GM21528 (cell line): ENCODE measurements at regions not wholly inside any gene's neighbourhood (a gene's known extent, or its start where the extent isn't known, plus 50 kb on each side); places are given as distances from the start of the nearest gene placed in this dataset.
"Not testable (repeated sequence)": the region's sequence is repeated elsewhere in the genome, so short reads cannot be mapped to it uniquely, and the experiment has no call there.

ENCODE experiments used
- ATAC-seq: cut with Tn5 transposase; IDR thresholded peaks from one replicate; pipeline ENCODE4 v1.9.1; 2021; ENCODE audit warnings: mild to moderate bottlenecking, moderate library complexity; ENCODE audit not compliant: unreplicated experiment, low FRiP score

DNA sequence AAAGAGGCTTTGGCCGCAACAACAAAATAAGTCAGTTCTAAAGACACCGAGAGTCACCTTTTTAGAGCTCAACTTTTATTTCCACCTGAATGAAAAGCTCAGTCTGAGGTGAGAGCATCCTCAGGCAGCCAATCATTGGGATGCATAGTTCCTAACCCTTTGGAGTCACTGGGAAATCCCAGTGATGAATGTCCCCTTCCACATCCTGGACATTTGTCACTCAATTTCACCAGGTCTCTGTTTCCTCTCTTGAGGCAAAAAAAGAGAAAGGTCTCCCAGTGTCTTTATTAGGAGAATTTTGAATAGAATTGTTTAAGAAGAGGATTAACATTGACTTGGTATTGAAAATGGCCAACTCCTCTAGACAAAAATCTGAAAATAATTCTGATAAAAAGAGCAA lies 137.5 kb upstream of the SPRED1 start:
- no peak for ATAC-seq

DNA sequence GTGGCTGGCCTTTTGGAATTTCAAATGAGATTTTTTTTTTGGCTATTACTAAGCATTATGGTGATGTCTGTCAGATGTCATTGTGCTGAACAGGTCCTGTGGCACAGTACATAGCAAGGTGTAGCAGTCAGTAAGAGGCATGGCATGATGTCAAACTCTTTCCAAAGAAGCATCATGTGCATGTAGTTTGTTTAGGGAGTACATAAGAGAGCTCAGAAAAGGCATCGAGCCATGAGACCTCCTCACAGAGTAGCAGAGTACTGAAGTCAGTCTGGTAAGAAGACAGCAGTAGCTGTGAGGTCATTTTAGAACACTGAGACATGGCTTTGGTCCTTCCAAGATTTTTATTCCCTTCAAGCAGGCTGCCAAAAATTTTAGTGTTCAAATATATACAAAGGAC lies 134.9 kb upstream of the SPRED1 start:
- ATAC-seq: no peak

DNA sequence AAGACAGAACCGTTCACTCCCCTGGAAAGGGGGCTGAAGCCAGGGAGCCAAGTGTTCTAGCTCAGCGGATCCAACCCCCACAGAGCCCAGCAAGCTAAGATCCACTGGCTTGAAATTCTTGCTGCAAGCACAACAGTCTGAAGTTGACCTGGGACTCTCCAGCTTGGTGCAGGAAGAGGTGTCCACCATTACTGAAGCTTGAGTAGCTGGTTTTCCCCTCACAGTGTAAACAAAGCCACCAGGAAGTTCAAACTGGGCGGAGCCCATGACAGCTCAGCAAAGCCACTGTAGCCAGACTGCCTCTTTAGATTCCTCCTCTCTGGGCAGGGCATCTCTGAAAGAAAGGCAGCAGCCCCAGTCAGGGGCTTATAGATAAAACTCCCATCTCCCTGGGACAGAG lies 132.8 kb upstream of the SPRED1 start:
- ATAC-seq: not testable (repeated sequence)

DNA sequence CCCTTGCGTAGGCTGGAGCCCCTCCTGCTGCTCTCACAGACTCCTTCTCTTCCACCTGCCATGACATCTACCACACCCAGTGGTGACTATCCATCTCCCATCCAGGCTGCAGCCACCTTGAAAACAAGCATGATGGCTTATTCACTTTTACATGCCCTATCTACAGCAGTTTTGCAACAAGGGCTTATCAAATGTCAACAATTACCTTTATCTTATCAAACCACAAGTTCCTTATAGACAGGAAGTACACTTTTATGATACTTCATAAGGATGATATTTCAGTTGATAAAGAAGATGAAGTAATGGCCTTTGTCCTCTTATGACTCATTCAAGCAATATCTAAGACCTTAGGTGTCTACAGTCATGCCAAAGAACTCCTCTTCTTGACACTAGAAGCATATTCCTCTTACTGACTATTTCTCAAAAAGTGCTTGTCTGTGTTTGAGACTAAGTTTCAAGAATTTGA lies 125.3 kb upstream of the SPRED1 start:
- ATAC-seq: no peak

DNA sequence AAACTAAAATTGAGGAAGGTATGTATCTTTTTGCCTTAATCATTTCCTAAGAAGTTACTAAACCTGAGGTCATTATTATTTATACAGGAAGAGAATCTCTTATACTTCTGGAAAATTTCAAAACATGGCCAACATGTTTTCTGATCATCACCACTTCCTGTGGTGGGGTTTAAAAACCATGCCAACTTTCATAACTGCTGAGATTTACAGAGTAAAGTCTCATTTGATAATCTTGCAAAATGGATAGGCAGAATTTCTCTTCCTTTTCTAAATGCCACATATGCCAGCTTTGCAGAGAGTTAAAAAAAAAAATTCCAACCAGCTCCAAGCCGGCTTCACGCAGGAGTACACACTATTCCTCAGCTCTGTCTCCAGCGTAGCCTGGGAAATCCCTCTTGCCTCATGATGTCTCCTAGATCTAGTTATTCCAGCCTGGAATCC lies 124.3 kb upstream of the SPRED1 start:
- ATAC-seq: no peak

DNA sequence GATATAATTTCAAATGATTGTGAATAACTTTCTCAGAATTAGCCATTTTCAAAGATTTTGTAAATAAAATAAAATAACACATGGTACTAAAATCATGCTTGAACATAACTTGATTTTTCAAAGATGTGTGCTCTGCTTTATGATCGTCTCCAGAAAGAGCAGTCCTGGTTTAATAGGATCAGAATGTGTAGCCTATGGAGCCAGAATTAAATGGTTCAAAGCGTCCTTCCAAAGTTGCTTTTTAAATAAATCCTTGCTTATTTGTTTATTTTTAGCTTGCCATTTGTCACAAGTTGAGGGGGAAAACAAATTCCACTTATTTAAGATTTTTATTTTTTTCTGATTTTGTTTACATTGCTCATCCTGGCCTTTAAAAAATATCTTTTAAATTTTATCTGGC lies 123.7 kb upstream of the SPRED1 start:
- no peak for ATAC-seq

DNA sequence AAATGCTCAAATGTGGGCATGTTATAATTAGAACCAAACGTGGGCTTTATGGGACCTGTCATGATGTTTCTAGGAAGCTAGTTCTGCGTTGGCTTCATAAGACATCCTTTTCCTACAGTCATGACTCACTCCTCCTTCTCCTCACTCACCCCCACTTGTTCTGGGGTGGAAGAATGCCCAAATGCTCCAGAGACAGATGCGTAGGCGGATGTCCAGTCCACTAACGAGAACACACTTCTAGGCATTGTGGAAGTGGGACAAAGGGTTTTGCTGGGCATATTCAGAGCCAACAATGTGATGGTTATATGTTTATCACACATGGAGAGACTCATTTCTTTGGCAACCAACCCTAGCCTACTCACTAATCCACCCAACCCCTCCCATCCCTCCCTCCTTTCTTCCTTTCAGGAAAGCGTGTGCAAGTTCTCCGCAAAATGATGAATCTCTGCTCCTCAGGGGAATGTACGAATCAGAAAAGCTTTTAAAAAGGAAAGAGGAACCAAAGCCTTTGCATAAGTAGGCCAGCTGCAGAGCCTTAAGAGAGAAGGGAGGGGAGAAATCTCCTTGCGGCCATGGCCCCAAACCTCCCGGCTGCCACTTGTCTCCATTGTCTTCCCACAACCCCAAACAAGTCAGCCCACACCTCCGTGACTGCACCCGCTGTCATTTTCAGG lies 123.0 kb upstream of the SPRED1 start:
- ATAC-seq: peak; percentile 83

DNA sequence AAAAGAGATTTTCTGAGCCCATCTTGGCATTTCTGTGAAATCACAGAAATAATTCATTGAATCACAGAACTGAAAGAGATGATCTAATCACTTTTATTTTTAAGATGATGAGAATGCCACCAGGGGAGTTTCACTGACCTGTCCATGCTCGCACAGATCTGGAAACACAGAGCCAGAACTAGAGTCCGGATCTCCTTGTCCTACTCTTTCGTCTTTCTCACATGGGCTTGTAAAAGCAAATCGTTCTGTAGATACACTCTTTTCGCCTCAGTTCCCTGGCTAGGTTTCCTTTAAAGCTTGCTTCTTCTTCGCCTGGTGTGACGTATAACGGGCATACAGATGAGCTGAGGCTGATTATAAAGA lies 122.5 kb upstream of the SPRED1 start:
- peak; percentile 43 for ATAC-seq

DNA sequence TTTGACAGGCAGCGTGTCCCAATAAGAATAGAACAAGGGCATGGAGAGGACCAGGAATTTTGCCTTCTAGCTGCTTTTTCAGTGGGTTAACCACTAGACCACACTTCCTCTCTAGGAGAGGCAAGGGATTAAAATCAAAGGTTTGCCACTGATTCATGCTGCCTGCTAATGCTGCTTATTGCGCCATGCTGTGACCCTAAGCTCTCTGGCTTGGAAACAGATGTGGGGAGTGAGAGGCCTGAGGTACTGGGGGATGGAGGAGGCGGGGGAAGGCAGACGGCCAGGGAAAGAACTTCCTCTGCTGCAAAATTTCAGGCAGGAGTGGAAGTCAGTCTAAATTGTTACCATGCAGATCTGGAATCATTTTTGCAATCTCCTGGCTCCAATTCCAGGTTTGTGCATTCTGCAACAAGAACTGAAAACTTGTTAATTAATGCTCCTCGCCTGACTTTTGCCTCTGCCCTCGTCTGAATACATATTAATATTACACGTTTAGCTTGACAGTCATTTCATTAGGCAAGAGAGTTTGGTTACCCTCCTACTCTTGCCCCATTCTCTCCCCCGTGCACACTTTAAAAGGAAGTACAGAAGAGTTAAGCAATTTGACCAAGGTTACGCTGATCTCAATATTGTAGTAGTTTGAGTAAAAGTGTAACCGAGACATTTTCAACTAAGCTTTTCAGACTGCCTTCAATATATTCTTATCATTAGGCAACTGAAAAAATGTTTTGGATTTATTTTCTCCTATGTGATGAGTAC lies 121.7 kb upstream of the SPRED1 start:
- no peak for ATAC-seq

DNA sequence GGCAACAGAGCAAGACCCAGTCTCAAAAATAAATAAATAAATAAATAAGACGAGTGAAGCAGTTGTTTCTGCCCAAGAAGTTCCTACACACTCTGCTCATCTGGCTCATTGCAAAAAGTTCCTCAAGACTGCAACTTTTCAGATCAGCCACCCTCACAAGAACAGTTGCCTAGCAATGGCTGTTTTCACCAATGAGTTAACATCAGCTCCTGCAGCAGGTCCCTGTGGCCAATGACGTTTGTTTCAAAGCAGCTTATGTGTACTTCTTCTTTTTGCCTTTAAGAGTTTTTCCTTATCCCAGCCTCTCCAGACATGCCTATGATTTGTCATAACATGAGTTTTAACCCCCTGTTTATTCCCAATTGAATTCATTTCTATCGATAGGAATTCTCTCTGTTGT lies 118.4 kb upstream of the SPRED1 start:
- no peak for ATAC-seq

DNA sequence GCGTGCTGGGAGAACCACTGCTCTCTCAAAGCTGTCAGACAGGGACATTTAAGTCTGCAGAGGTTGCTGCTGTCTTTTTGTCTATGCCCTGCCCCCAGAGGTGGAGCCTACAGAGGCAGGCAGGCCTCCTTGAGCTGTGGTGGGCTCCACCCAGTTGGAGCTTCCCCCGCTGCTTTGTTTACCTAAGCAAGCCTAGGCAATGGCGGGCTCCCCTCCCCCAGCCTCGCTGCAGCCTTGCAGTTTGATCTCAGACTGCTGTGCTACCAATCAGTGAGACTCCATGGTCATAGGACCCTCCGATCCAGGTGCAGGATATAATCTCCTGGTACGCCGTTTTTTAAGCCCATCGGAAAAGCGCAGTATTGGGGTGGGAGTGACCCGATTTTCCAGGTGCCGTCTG lies 110.4 kb upstream of the SPRED1 start:
- not testable (repeated sequence) for ATAC-seq

DNA sequence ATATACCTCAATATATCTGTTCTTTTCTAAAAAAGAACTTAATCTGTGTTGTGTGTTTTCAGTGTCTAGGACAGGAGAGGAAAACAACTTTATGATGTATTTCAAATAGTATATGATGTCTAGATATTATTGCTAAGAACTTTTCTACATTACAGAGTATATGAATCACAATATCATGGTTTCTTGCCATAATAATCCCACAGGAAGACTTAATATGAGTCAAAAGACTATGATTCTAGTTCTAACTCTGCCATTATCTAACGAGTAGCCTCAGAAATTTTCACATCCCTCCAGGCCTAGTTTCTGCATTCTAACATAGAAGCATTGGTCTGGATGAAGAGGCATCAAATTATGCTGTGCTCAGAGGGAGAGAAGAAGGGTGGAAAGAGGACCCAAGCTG lies 107.7 kb upstream of the SPRED1 start:
- no peak for ATAC-seq

DNA sequence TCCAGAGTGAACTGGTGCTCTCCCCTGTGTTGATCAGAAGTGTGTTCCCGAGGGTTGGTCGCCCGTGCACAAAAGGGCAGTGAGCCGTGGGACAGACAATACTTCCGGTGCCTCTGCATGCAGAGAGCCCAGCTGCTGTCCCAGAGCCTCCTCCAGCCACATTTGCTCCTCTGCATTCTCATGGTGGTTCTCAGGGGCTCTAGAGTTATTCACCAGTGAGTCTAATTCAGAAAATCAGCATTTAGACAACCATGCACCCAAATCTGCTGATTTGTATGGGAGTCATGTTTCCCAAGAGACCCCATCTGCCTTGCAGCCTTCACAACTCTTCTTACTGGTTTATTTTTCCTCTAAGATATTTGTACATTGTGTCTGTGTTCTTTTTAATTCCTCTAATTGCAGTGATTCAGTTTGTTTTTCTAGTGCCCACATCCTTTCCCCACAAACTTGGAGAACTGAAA lies 107.0 kb upstream of the SPRED1 start:
- no peak for ATAC-seq

DNA sequence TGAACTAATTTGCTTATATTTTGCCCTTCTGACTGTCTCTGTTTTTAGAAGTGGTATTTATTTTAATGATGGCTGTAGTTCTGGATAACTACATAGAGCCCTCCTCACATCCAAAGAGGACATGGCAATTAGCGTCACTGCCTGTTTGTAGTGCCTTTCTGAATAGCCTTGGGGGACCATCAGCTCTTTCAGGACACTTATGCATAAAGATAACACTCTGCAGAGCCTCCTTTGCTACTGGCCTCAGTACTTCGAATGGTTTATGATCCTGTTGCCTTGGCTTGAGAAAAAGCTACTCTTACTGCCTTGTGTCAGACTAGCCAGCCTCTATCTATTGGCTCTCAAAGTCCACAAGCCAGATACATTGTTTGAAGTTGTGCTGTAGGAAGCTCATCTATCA lies 105.4 kb upstream of the SPRED1 start:
- ATAC-seq: no peak

DNA sequence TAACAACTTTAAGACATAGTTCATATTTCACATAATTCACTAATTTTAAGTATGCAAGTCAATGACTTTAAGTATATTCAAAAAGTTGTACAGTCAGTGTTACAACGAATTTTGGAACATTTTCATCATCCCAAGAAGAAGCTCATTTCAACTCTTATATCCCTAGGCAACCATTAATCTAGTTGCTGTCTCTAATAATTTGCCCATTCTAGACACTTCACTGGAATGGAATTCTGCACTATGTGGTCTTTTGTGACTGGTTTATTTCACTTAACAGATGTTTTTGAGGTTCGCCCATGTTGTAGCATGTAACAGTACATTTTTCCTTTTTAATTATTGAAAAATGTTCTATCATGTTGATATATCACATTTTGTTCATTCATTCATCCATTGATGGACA lies 104.2 kb upstream of the SPRED1 start:
- ATAC-seq: no peak

DNA sequence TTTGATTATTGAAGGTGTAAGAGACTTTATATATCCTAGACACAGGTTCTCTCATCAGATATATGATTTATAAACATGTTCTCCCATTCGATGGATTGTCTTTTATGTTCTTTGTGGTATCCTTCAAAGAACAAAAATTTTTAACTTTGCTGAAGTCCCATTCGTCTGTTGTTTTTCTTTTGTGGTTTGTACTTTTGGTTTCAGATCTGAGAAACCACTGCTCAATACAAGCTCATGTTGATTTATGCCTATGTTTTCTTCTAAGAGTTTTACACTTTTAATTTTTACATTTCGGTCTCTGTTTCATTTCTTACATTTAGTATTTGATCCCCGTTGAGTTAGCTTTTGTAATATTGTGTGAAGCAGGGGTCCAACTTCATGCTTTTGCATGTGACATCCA lies 103.3 kb upstream of the SPRED1 start:
- ATAC-seq: no peak

DNA sequence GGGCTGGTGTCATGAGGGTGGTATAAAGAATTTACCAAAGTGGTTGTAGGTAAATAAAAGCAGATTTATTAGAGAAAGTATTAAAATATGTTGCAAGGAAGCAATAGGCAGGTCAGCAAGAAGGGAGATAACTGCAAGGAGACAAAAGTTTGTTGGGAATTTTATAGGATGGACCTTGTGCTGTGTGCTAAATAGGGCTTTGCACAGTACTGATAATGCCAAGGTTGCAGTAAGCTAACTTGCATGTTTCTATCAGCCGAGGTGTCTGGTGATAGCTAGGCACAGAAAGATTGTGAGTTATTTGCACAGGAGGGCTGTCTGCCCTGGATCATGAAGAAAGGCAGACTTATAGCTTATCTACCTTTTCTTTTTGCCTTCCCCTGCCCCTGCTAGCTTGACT lies 102.5 kb upstream of the SPRED1 start:
- ATAC-seq: no peak

DNA sequence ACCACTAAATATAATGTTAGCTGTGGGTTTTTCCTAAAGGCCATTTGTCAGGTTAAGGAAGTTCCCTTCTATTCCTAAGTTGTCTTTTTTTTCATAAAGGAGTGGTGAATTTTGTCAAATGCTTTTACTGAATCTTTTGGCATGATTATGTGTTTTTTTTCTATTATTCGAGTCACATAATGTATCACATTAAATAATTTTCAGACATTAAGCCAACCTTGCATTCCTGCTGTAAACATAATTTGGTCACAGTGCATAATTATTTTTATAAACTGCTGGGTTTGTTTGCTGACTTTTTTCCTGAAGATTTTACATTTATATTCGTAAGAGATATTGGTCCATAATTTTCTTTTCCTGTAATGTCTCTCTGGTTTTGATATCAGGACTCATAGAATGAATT lies 101.8 kb upstream of the SPRED1 start:
- no peak for ATAC-seq

DNA sequence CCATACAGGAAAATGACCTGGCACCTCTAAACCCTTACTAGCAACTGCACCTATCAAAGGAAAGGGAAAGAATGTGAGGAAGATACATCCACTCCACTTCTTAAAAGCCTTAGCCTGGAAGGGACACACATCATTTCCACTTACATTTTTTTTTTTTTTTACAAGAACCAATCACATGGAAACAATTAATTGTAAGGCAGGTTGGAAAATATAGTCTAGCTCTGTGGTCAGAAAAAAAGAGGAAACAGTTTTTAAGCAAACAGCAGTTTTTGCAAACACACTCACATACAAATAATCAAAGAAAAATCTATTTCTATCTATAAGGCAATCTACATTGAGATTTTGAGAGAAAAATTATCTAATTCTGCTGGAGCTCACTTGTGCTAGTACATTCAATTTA lies 98.9 kb upstream of the SPRED1 start:
- no peak for ATAC-seq

DNA sequence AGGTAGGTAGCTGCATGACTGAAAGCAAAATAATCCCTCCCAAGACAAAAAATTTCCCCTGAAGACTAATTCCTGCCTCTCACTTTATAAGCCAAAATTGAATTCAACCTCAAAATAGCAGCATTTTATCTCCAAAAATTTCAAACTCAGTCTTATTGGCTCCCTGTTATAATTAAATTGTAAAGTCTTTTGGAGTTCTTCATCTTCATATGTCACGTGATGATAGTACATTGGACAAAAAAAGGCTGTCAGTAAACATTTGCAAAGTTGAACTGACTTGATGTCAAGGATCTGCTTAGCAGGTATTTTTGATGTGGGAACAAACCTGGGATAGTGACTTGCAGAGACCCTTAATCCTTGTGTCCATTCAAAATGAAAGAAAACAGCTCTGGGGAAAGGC lies 98.4 kb upstream of the SPRED1 start:
- ATAC-seq: no peak

DNA sequence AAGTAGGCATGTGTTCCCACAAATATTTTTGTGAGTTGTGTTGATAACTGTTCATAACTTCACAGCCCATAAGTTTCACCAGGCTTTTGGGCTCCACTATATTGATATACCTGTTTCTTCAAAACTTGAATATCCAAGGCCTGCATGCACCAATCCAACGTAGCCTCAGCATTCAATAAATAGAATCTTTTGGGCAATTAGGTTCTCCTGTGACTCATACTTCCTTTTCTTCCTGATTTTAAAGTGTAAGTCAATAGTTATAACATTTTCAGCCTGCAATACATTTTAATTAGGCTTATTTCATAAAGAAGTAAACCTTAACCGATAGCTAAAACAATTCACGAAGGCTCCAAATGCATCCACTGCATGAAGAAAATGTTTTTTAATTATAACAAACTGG lies 97.8 kb upstream of the SPRED1 start:
- ATAC-seq: no peak

DNA sequence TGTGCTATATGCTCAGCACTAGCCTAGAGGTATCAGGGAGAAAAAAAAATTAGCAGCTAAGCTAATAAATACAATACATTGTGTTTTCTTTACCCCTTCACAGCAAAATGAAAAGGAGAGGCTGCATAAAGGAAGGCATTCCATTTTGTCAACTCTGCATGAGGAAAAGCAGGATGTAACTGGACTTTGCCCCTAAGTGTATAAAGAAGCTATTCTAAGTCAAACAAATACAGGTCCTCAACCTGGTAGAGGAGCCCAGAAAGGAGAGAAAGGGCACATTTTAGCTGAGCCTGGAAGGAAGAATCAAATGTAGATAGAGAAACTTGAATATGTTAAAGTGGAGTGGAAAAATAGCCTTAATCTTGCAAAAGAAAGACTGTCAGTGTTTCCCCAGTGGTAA lies 89.0 kb upstream of the SPRED1 start:
- no peak for ATAC-seq
